HG03457 (cell line): ENCODE measurements at regions not wholly inside any gene's neighbourhood (a gene's known extent, or its start where the extent isn't known, plus 50 kb on each side); places are given as distances from the start of the nearest gene placed in this dataset.
"Not testable (repeated sequence)": the region's sequence is repeated elsewhere in the genome, so short reads cannot be mapped to it uniquely, and the experiment has no call there.

Source experiments
- ATAC-seq: cut with Tn5 transposase; IDR thresholded peaks from one replicate; pipeline ENCODE4 v1.9.1; 2021; ENCODE audit warnings: moderate number of reproducible peaks; ENCODE audit not compliant: unreplicated experiment

GRCh38 chr10:64103750-64104470, 582.7 kb downstream of the REEP3 start:
- no peak for ATAC-seq

DNA sequence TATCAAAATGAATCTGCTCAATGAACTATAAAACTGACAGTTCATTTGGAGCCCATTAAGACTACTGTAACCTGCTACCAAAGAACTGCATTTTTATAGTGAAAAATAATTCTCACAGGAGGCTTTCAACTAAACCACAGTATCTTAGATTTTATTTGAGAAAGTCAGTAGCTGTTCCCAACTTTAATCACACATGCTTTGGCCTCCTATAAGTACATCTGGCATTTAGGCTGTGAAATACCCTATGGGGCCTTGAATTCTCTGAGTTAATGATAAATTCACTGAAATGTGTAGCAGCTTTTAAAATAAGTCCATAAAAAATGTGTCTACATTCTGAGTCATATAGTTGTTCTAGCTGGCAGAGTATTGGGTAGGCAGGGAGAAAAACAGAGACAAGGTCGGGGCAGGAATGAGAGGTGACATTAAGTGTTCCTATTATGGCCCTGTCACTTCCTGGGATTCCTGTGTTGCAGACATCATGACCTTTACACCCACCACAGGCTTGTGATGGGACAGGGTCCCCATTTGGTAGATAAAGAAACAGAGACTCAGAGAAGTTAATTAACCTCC, 588.8 kb downstream of the REEP3 start:
- ATAC-seq, result no peak

DNA sequence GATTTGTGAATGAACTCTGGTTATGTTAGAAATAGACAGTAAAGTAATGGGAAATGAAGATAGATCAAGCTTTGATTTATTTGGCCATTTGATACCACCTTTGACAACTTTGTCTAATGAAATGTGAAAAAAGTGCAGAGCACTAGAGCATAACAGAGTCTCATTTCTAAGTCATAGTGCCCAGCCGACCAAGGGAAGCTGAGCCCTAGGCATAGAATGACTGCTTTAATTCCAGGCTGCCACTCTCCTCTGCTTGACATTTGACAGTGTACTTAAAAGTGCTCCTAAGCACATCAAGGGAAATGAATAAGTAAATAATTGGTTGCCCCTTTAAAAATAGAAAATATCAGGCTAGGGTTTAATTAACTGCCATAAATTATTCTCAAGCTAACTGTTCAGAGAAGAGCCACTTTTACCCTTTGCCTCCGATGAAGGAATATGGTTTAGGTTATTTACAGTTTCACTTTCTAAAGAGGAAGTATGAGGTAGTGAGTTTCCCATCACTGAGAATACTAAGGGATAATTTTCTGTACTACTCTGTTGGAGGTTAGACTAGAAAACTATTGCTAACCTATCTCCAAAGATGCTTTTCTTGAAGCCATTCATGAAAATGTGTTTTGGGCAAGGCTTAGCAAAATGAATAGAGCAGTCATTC, 591.6 kb downstream of the REEP3 start:
- no peak for ATAC-seq

GRCh38 chr10:64113375-64113774, 592.2 kb downstream of the REEP3 start:
- no peak for ATAC-seq

- ATAC-seq, result no peak
These were observed 592.6 kb downstream of the REEP3 start for GRCh38 chr10:64113792-64114191.

DNA sequence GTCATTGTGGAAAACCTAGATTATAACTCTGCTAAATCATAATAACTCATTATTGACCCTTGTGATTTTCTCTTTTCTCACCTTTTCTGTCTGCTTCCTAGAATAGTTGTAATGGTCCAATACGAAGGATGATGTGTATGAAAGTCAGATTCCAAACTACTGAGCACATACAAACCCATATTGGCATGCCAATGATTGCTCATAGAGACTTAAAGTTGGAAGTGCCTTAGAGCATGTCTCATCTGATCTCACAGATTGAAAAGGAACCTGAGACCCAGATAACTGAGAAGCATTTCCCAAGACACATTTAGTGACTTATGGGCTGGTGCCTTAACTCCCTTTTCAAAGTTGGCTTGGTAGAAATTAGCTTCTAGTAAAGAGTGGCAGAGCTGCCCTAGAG, 594.3 kb downstream of the REEP3 start:
- no peak for ATAC-seq

- no peak for ATAC-seq
These were observed 594.9 kb downstream of the REEP3 start for GRCh38 chr10:64115908-64116643.

GRCh38 chr10:64116707-64117106, 595.5 kb downstream of the REEP3 start:
- no peak for ATAC-seq

- no peak for ATAC-seq
These were observed 597.5 kb downstream of the REEP3 start for GRCh38 chr10:64118736-64119135.

GRCh38 chr10:64120301-64120980, 599.2 kb downstream of the REEP3 start:
- not testable (repeated sequence) for ATAC-seq

DNA sequence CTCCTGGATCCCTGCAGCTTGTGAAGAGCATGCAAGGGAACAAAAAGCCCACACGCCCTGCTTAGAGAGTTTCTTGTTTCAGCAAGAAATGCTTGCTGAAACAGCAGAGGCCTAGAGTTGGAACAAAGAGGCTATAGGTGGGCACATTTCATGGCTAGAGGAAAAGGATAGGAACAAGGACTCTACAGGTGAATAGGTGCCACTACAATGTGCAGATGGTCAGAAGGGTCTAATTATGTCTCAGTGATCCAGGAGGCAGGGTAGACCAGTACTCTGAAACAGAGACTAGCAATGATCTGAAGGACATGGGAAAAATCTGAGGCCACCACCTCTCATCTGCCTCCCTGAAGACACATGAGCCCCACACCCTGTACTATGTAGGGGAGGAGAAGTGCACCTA, 609.0 kb downstream of the REEP3 start:
- ATAC-seq, result no peak

GRCh38 chr10:64134676-64135075, 613.5 kb downstream of the REEP3 start:
- no peak for ATAC-seq

DNA sequence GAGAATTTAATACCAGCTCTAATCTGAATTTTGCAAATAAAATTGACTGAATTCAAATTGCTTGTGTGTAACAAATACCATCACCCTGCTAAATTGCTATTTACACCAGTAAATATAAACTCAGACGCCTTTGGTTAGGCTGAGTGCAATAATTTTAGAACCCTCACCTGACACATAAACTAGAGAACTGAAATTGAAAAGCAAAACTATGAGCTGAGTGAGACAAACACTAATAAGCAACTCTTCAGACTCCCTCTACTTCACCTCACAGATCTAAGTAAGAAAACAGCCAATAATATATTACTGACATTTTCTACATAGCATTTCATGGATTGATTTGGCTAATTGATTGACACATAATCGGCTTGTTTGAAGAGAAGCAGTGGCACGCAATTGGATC, 621.2 kb downstream of the REEP3 start:
- no peak for ATAC-seq

GRCh38 chr10:64148607-64149006, 627.4 kb downstream of the REEP3 start:
- ATAC-seq, result no peak

- no peak for ATAC-seq
These were observed 635.0 kb downstream of the REEP3 start for GRCh38 chr10:64156166-64156565.

GRCh38 chr10:64158551-64158950, 637.4 kb downstream of the REEP3 start:
- ATAC-seq, result no peak

DNA sequence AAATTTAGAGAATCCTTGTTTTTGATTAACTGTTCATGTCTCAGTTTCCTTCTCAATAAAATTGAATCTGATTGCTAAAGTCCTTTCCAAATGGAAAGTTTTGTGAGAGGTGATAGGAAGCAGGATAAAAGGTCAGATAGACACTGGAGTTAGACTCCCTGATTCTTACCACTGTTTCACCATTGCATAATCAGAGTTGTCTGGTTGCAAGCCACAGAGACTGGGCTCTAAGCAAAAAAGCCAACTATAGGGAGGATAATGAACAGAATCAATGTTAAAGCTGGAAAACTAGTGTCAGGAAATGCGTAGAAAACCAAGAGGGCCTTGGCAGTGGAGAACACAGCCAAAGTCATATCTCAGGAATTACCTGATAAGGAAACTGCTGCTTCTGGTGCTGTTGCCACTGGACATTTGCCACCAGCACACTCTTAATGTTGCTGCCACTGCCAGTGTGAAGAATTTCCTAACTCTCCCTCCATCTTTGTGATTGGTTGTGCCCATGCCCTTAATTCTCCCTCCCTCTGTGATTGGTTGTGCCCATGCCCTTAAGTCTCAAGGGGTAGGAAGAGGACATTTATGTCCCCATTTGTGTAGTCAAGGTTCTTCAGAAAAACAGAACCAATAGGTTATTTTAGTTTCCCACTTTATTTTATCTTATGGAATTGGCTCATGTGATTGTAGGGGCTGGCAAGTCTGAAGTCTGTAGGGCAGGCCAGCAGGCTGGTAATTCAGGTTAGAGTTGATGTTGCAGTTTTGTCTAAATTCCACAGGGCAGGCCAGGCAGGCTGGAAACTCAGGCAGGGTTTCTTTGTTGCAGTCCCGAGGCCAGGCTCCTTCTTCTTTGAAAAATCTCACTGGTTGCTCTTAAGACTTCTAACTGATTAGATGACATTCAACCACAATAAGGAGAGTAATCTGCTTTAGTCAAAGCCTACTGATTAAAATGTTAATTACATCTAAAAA, 639.0 kb downstream of the REEP3 start:
- ATAC-seq, result no peak

- no peak for ATAC-seq
These were observed 649.6 kb downstream of the REEP3 start for GRCh38 chr10:64170791-64171190.

DNA sequence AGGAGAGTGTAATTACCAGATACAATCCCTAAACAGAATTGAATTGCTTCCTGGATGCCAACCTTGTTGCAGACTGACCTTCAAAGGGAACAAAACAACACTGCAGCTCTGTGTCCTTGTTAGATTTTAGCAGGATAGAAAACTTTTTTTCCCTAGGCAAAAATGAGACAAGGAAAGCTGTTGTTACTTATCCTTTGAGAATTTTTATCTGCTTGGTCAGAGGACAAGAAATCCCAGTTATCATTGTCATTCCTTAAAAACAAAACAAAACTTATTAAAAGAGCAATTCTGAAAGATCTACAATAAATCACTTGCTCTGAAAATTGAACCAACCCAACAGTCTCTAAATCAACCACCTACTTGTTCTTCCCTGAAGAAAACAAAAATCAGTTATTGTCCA, 652.6 kb downstream of the REEP3 start:
- ATAC-seq, result no peak

GRCh38 chr10:64174666-64175255, 653.6 kb downstream of the REEP3 start:
- ATAC-seq, result no peak
